ENCODE measurements at regions not wholly inside any gene's neighbourhood (a gene's known extent, or its start where the extent isn't known, plus 50 kb on each side); places are given as distances from the start of the nearest gene placed in this dataset.

DNA sequence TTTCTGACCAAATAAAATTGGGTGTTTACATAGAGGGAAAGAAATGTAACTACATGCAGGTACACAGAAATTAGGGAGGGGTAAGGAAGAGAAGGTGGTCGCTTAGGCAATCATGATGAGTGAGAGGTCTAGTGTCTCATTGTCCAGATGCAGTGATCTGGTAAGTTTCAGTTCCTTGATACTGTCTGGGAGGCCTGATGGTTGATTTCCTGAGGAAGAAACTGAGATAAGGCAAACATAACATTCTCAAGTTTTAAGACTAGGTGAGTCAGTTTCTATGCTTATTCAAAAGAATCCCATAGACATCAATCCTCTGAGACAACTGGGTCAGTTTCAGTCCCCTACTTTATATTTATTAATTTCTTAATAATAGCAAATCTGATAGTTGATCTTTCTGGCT lies 843.3 kb upstream of the CDH10 start:
- H3K4me1 ChIP-seq (ENCODE audit: control insufficient read depth in 1 of 2, extremely low read depth in 1 of 2, insufficient read depth in 2 of 2, low read length in 2 of 2), result no peaks in the 10 kb centered on the region
- H3K27ac Mint-ChIP-seq, result no peak overlapping the region
- H3K36me3 ChIP-seq (ENCODE audit: control insufficient read depth in 2 of 2, extremely low read depth in 1 of 2, insufficient read depth in 1 of 2, low read length in 1 of 2), result no peaks in the 10 kb centered on the region
- H3K27me3 Mint-ChIP-seq, result no peaks in the 10 kb centered on the region
- no peak overlapping the region for H3K4me3 Mint-ChIP-seq
- no peak for DNase-seq
- H3K4me1 Mint-ChIP-seq, result no peaks in the 10 kb centered on the region
- H3K9me3 Mint-ChIP-seq, result peaks cover 16 to 22% (median 19%) of the 10 kb centered on the region in 3 donors
- 71% methylated on average over 1 of the region's 1 CpG for WGBS (ENCODE audit: insufficient coverage)
- no peak overlapping the region for H3K27ac ChIP-seq (ENCODE audit: low read length)
- CTCF ChIA-PET, result no interaction called here
- H3K9me3 ChIP-seq, result no peaks in the 10 kb centered on the region
- no peaks in the 10 kb centered on the region for H3K36me3 Mint-ChIP-seq
- no peak overlapping the region for H3K4me3 ChIP-seq (ENCODE audit: control insufficient read depth in 1 of 2, extremely low read depth in 1 of 2, low read length in 1 of 2)
- no peaks in the 10 kb centered on the region for H3K27me3 ChIP-seq (replicated peaks in 1 of 2; ENCODE audit: control insufficient read depth in 2 of 2, extremely low read depth in 1 of 2, insufficient read depth in 2 of 2, low read length in 1 of 2)
- POLR2A ChIA-PET, result no interaction called here
- ATAC-seq (replicated peaks in 1 of 4), result no peak

DNA sequence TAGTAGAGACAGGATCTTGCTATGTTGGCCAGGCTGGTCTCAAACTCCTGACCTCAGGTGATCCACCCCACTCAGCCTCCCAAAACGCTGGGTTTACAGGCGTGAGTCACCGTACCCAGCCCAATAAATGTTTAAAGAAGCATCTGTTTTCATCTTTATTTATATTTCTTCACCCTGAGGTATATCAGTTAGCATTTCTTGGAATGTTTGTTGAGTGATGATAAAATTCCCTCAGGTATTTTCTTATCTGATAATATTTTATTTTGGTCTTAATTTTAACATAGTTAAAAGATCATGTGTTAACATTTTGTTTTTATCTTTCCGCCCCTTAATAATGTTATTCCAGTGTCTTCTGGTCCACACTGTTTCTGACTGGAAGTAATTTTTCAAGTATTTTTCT lies 839.6 kb upstream of the CDH10 start:
- Histone ChIP-seq H3K27ac (ENCODE audit: low read length) (no peak overlapping the region), H3K27me3 (replicated peaks in 1 of 2; ENCODE audit: control insufficient read depth in 2 of 2, extremely low read depth in 1 of 2, insufficient read depth in 2 of 2, low read length in 1 of 2) (no peaks in the 10 kb centered on the region), H3K9me3 (no peaks in the 10 kb centered on the region), H3K4me1 (ENCODE audit: control insufficient read depth in 1 of 2, extremely low read depth in 1 of 2, insufficient read depth in 2 of 2, low read length in 2 of 2) (no peaks in the 10 kb centered on the region), H3K4me3 (ENCODE audit: control insufficient read depth in 1 of 2, extremely low read depth in 1 of 2, low read length in 1 of 2) (no peak overlapping the region), H3K36me3 (ENCODE audit: control insufficient read depth in 2 of 2, extremely low read depth in 1 of 2, insufficient read depth in 1 of 2, low read length in 1 of 2) (no peaks in the 10 kb centered on the region)
- Mint-ChIP-seq H3K36me3 (no peaks in the 10 kb centered on the region), H3K4me1 (no peaks in the 10 kb centered on the region), H3K9me3 (peaks cover 16 to 19% (median 18%) of the 10 kb centered on the region in 3 donors), H3K27ac (no peak overlapping the region), H3K4me3 (no peak overlapping the region), H3K27me3 (no peaks in the 10 kb centered on the region)
- ATAC-seq (replicated peaks in 1 of 4) (no peak), DNase-seq (no peak)
- POLR2A ChIA-PET, result no interaction called here
- CTCF ChIA-PET, result no interaction called here
- WGBS (ENCODE audit: insufficient coverage), result no CpG with 5 or more reads among the region's 4 CpGs

DNA sequence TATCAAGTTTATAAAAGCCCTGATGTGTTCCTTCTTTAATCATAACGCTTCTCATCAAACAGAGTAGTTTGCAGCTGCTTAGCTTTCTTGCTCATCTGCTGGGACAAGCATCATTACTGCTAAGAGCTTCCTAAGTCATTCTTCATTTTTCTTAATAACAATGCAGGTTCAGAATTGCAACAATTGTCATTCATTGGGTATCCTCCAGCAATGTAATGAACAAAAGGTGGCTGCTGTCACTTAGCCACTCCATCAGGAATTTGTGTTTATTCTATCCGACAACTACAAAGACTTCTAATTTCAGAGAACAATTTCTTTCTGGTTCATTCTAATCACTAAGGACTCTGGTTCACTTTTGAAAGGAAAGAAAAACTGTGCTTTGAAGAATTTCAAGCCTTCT lies 836.7 kb upstream of the CDH10 start:
- H3K36me3 Mint-ChIP-seq, result no peaks in the 10 kb centered on the region
- 60% methylated on average over 1 of the region's 2 CpGs for WGBS (ENCODE audit: insufficient coverage)
- ChIA-PET POLR2A (no interaction called here), CTCF (no interaction called here)
- H3K36me3 ChIP-seq (ENCODE audit: control insufficient read depth in 2 of 2, extremely low read depth in 1 of 2, insufficient read depth in 1 of 2, low read length in 1 of 2), result no peaks in the 10 kb centered on the region
- H3K27ac Mint-ChIP-seq, result no peak overlapping the region
- H3K4me1 Mint-ChIP-seq, result no peaks in the 10 kb centered on the region
- H3K4me1 ChIP-seq (ENCODE audit: control insufficient read depth in 1 of 2, extremely low read depth in 1 of 2, insufficient read depth in 2 of 2, low read length in 2 of 2), result no peaks in the 10 kb centered on the region
- no peak overlapping the region for H3K27ac ChIP-seq (ENCODE audit: low read length)
- no peak overlapping the region for H3K4me3 ChIP-seq (ENCODE audit: control insufficient read depth in 1 of 2, extremely low read depth in 1 of 2, low read length in 1 of 2)
- no peak overlapping the region for H3K4me3 Mint-ChIP-seq
- ATAC-seq (replicated peaks in 1 of 4) (no peak), DNase-seq (no peak)
- H3K9me3 ChIP-seq, result no peaks in the 10 kb centered on the region
- no peaks in the 10 kb centered on the region for H3K27me3 Mint-ChIP-seq
- H3K27me3 ChIP-seq (replicated peaks in 1 of 2; ENCODE audit: control insufficient read depth in 2 of 2, extremely low read depth in 1 of 2, insufficient read depth in 2 of 2, low read length in 1 of 2), result no peaks in the 10 kb centered on the region
- peaks cover 6 to 14% (median 10%) of the 10 kb centered on the region in 3 donors for H3K9me3 Mint-ChIP-seq

DNA sequence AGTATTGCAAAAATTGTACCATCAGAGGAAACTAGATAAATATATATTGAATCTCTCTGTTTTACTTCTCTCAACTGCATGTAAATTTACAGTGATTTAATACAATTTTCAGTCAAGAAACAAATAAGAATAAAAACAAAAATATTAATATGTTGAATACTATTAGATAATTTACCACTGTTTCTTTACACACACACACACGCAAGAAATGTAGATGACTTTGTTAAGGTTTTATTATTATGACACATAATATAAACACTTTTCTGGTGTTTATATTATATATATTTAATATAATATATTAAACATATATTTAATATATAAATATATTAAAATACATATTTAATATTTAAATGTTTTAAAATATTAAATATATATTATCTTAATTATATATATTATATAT lies 814.3 kb upstream of the CDH10 start:
- Mint-ChIP-seq H3K36me3 (no peaks in the 10 kb centered on the region), H3K27ac (no peak overlapping the region), H3K4me1 (no peaks in the 10 kb centered on the region), H3K9me3 (peaks cover 11 to 18% (median 18%) of the 10 kb centered on the region in 3 donors), H3K27me3 (no peaks in the 10 kb centered on the region), H3K4me3 (no peak overlapping the region)
- ATAC-seq (replicated peaks in 1 of 4), result no peak
- H3K4me3 ChIP-seq (ENCODE audit: control insufficient read depth in 1 of 2, extremely low read depth in 1 of 2, low read length in 1 of 2), result no peak overlapping the region
- no peaks in the 10 kb centered on the region for H3K9me3 ChIP-seq
- no peaks in the 10 kb centered on the region for H3K27me3 ChIP-seq (replicated peaks in 1 of 2; ENCODE audit: control insufficient read depth in 2 of 2, extremely low read depth in 1 of 2, insufficient read depth in 2 of 2, low read length in 1 of 2)
- no peaks in the 10 kb centered on the region for H3K36me3 ChIP-seq (ENCODE audit: control insufficient read depth in 2 of 2, extremely low read depth in 1 of 2, insufficient read depth in 1 of 2, low read length in 1 of 2)
- no peak overlapping the region for H3K27ac ChIP-seq (ENCODE audit: low read length)
- no peaks in the 10 kb centered on the region for H3K4me1 ChIP-seq (ENCODE audit: control insufficient read depth in 1 of 2, extremely low read depth in 1 of 2, insufficient read depth in 2 of 2, low read length in 2 of 2)
- WGBS (ENCODE audit: insufficient coverage), result no CpG with 5 or more reads among the region's 1 CpG
- ChIA-PET POLR2A (no interaction called here), CTCF (no interaction called here)
- DNase-seq, result no peak

DNA sequence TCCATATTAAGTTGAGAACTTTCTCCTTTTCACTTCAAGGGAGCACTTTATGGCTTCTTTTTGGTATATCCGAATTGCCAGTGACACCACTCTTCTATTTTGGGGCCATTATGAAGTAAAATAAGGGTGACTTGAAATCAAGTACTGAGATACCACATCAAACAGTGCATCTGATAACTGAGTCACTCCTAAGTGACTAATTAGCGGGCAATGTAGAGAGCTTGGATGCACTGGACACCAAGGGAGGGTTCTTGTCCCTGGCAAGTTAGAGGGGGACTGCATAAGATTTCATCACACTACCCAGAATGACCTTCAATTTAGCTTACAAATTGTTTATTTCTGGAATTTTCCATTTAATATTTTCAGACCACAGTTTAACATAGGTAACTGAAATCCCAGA lies 813.9 kb upstream of the CDH10 start:
- no peak overlapping the region for H3K4me3 ChIP-seq (ENCODE audit: control insufficient read depth in 1 of 2, extremely low read depth in 1 of 2, low read length in 1 of 2)
- H3K4me1 ChIP-seq (ENCODE audit: control insufficient read depth in 1 of 2, extremely low read depth in 1 of 2, insufficient read depth in 2 of 2, low read length in 2 of 2), result no peaks in the 10 kb centered on the region
- peak in 1 of 4 experiments; percentile 26 for ATAC-seq (replicated peaks in 1 of 4)
- ChIA-PET CTCF (no interaction called here), POLR2A (no interaction called here)
- Mint-ChIP-seq H3K9me3 (peaks cover 11 to 16% (median 15%) of the 10 kb centered on the region in 3 donors), H3K4me1 (no peaks in the 10 kb centered on the region), H3K27ac (no peak overlapping the region), H3K27me3 (no peaks in the 10 kb centered on the region), H3K36me3 (no peaks in the 10 kb centered on the region), H3K4me3 (no peak overlapping the region)
- H3K9me3 ChIP-seq, result no peaks in the 10 kb centered on the region
- H3K27ac ChIP-seq (ENCODE audit: low read length), result no peak overlapping the region
- no peaks in the 10 kb centered on the region for H3K36me3 ChIP-seq (ENCODE audit: control insufficient read depth in 2 of 2, extremely low read depth in 1 of 2, insufficient read depth in 1 of 2, low read length in 1 of 2)
- H3K27me3 ChIP-seq (replicated peaks in 1 of 2; ENCODE audit: control insufficient read depth in 2 of 2, extremely low read depth in 1 of 2, insufficient read depth in 2 of 2, low read length in 1 of 2), result no peaks in the 10 kb centered on the region
- no CpG with 5 or more reads among the region's 2 CpGs for WGBS (ENCODE audit: insufficient coverage)
- no peak for DNase-seq

DNA sequence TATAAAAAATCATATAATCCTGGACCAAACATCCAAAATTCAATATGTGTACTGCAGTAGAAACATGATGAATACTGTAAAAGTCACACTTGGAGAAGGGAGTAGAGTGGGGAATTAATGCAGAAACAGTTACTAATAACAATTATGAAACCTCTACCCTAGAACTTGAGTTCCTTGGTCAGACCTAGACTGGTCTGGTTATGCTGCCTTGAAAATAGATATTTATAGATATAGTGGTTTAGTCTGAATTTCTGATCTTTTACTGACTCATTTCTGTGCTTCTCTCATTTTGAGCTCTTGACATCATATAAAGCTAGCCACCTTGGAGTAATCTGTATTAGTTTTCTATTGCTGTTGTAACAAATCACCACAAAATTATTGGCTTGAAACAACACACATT lies 808.7 kb upstream of the CDH10 start:
- CTCF ChIA-PET, result interaction anchor here in 1 of 2 donors (0.5 kb wide), 1 partner anchor 291 kb away, joined by 3 read pairs; no protein-coding TSS in a partner anchor
- POLR2A ChIA-PET, result no interaction called here

DNA sequence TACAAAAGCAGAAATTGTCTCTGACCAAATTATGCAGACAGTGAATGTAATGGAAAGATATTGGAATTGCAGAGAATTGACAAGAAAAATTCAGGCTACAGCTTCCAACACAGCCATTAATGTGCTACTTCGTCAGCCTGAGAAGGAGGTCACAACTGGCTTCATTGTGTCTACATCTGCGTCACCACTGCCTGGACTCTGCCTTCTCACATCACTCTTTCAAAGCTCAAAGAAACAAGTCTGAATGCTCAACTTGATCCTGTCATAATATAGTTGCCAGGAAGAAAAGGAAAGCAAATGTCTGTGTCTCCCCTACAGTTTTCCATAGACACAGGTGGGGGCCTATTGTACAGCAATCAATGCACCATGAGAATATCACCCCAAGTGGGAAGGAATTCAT lies 806.5 kb upstream of the CDH10 start:
- no peaks in the 10 kb centered on the region for H3K27me3 Mint-ChIP-seq
- no peaks in the 10 kb centered on the region for H3K36me3 Mint-ChIP-seq

More for the DNA sequence above, 808.7 kb upstream of the CDH10 start:
- Histone ChIP-seq H3K4me3 (ENCODE audit: control insufficient read depth in 1 of 2, extremely low read depth in 1 of 2, low read length in 1 of 2) (no peak overlapping the region), H3K9me3 (no peaks in the 10 kb centered on the region), H3K27me3 (replicated peaks in 1 of 2; ENCODE audit: control insufficient read depth in 2 of 2, extremely low read depth in 1 of 2, insufficient read depth in 2 of 2, low read length in 1 of 2) (no peaks in the 10 kb centered on the region), H3K4me1 (ENCODE audit: control insufficient read depth in 1 of 2, extremely low read depth in 1 of 2, insufficient read depth in 2 of 2, low read length in 2 of 2) (no peaks in the 10 kb centered on the region), H3K27ac (ENCODE audit: low read length) (no peak overlapping the region), H3K36me3 (ENCODE audit: control insufficient read depth in 2 of 2, extremely low read depth in 1 of 2, insufficient read depth in 1 of 2, low read length in 1 of 2) (no peaks in the 10 kb centered on the region)
- DNase-seq (no peak), ATAC-seq (replicated peaks in 1 of 4) (no peak)
- H3K27ac Mint-ChIP-seq, result no peak overlapping the region
- H3K27me3 Mint-ChIP-seq, result no peaks in the 10 kb centered on the region
- peaks cover 5 to 19% (median 12%) of the 10 kb centered on the region in 3 donors for H3K9me3 Mint-ChIP-seq
- no peaks in the 10 kb centered on the region for H3K4me1 Mint-ChIP-seq
- no peaks in the 10 kb centered on the region for H3K36me3 Mint-ChIP-seq
- no peak overlapping the region for H3K4me3 Mint-ChIP-seq

More for the DNA sequence above, 806.5 kb upstream of the CDH10 start:
- H3K36me3 ChIP-seq (ENCODE audit: control insufficient read depth in 2 of 2, extremely low read depth in 1 of 2, insufficient read depth in 1 of 2, low read length in 1 of 2), result no peaks in the 10 kb centered on the region
- ATAC-seq (replicated peaks in 1 of 4) (no peak), DNase-seq (no peak)
- no peak overlapping the region for H3K27ac Mint-ChIP-seq
- no peaks in the 10 kb centered on the region for H3K4me1 ChIP-seq (ENCODE audit: control insufficient read depth in 1 of 2, extremely low read depth in 1 of 2, insufficient read depth in 2 of 2, low read length in 2 of 2)
- WGBS (ENCODE audit: insufficient coverage), result no CpG with 5 or more reads among the region's 2 CpGs
- peaks cover 5 to 15% (median 7%) of the 10 kb centered on the region in 3 donors for H3K9me3 Mint-ChIP-seq
- H3K4me1 Mint-ChIP-seq, result no peaks in the 10 kb centered on the region
- no peak overlapping the region for H3K4me3 ChIP-seq (ENCODE audit: control insufficient read depth in 1 of 2, extremely low read depth in 1 of 2, low read length in 1 of 2)
- H3K27ac ChIP-seq (ENCODE audit: low read length), result no peak overlapping the region
- ChIA-PET CTCF (no interaction called here), POLR2A (interaction anchor here in 1 of 2 donors (0.5 kb wide), 1 partner anchor 14 kb away, joined by 3 read pairs; no protein-coding TSS in a partner anchor)
- H3K4me3 Mint-ChIP-seq, result no peak overlapping the region
- no peaks in the 10 kb centered on the region for H3K27me3 ChIP-seq (replicated peaks in 1 of 2; ENCODE audit: control insufficient read depth in 2 of 2, extremely low read depth in 1 of 2, insufficient read depth in 2 of 2, low read length in 1 of 2)
- H3K9me3 ChIP-seq, result no peaks in the 10 kb centered on the region
